Activated naive CD8-positive, alpha-beta T cell treated with anti-CD3 and anti-CD28 coated beads for 36 hours (primary cell): ENCODE measurements at regions not wholly inside any gene's neighbourhood (a gene's known extent, or its start where the extent isn't known, plus 50 kb on each side); places are given as distances from the start of the nearest gene placed in this dataset.

ENCODE experiments used
- DNase-seq: peaks from one replicate; pipeline ENCODE4 v3.0.0; 2021
- H3K27ac Mint-ChIP-seq: one replicate; pipeline ENCODE4 v1.8.0; 2022; ENCODE audit warnings: mild to moderate bottlenecking, moderate library complexity, mixed read lengths
- H3K27me3 Mint-ChIP-seq: one replicate; pipeline ENCODE4 v1.8.0; 2022; ENCODE audit warnings: mild to moderate bottlenecking, mixed read lengths
- H3K36me3 Mint-ChIP-seq: one replicate; pipeline ENCODE4 v1.8.0; 2021; ENCODE audit warnings: mild to moderate bottlenecking, mixed read lengths
- H3K4me1 Mint-ChIP-seq: one replicate; pipeline ENCODE4 v1.8.0; 2021; ENCODE audit warnings: mixed read lengths
- H3K4me3 Mint-ChIP-seq: one replicate; pipeline ENCODE4 v1.8.0; 2022; ENCODE audit warnings: mild to moderate bottlenecking, moderate library complexity, mixed read lengths
- H3K9me3 Mint-ChIP-seq: one replicate; pipeline ENCODE4 v1.8.0; 2022; ENCODE audit warnings: mixed read lengths

DNA sequence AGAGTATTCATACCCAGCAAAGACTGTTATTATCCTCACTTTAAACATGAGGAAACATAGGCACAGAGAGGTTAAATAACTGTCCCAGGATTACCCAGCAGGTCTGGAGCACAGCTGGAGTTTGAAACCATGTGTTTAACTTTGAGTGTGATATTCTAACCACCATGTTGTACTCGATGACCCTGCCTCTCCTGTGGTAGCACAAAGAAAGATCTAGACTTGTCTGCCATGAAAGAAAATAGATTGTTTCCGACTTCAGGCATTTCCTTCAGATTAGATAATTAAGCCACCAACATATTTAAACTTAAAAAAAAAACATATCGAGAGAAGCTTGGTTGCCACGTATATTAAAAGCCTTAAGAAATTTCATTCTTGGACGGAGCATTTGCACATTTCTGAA is 104.6 kb upstream of the RUNX1 start:
- Mint-ChIP-seq H3K27me3 (no peaks in the 10 kb centered on the region), H3K36me3 (peaks cover 11% of the 10 kb centered on the region), H3K9me3 (peaks cover 19% of the 10 kb centered on the region), H3K4me3 (no peak overlapping the region), H3K27ac (no peak overlapping the region), H3K4me1 (peaks cover 32% of the 10 kb centered on the region)
- DNase-seq, result no peak

DNA sequence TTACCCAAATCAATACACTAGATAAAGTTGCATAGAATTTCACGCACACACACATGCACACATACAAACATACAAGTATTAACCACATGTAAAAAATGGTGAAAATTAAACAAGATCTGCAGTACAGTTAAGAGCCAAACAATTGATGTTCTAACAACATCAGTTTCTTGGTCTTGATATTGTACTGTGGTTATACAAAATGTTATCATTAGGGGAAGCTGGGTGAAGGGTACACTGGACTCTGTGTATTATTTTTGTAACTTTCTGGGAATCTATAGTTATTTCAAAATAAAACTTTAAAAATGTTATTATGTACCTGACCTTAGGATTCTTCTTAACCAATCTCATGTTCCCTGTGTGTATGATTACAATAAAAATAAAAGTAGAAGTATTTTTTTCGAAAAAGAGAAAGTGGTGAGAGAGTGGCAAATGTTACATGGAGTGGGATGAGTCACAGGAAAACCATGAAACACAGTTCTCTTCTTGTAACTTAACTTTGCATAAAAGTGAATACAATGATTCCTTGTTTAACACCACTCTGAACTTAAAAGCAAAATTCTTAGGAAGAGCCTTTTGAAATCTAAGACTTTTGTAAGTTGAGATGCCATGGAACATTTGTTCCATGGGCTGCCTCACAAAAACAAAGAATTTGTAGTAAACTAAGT is 101.6 kb upstream of the RUNX1 start:
- Mint-ChIP-seq H3K4me3 (no peak overlapping the region), H3K27me3 (no peaks in the 10 kb centered on the region), H3K9me3 (peaks cover 8% of the 10 kb centered on the region), H3K36me3 (peaks cover 8% of the 10 kb centered on the region), H3K4me1 (peaks cover 44% of the 10 kb centered on the region), H3K27ac (peak overlapping the region; percentile 47)
- no peak for DNase-seq

DNA sequence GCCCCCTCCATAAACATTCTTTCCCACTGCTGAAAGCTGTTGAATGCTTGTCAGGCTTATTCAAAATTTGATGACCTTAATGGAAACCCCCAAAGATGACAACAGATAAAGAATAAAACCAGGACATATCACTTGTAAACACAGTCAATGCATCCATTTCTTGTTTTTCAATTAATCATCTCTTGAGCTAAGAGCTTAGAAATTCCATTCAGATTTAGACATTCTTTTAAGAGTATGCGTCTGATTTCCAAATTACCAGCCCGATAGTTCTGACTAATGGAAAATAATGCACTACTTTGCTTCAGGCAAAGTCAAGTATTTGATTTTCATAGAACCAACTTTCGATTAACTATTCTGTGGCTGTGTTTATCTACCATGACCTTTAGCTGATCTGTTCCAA is 100.6 kb upstream of the RUNX1 start:
- Mint-ChIP-seq H3K27ac (peak overlapping the region; percentile 47), H3K4me1 (peaks cover 47% of the 10 kb centered on the region), H3K27me3 (no peaks in the 10 kb centered on the region), H3K36me3 (peaks cover 8% of the 10 kb centered on the region), H3K9me3 (peaks cover 8% of the 10 kb centered on the region), H3K4me3 (no peak overlapping the region)
- no peak for DNase-seq

DNA sequence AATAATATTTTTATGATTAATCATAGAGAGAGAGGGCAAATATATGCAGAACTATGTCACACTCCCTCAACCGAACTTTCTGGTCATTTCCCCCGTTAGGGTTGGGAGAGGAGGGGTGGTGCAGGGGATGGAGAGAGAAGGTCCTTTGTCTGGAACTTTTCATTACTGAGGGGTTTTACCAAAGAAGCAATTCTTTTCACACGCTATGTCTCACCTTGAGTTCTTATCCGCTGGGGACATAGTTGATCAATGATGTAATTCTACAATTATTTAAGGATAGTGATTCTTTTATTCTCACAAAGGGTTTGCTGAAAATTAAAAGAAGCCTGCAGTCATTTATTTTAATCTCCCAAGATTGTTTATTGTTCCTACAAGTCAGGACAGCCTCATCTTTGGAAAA is 98.3 kb upstream of the RUNX1 start:
- peaks cover 8% of the 10 kb centered on the region for H3K9me3 Mint-ChIP-seq
- no peak for DNase-seq
- H3K27ac Mint-ChIP-seq, result no peak overlapping the region
- H3K27me3 Mint-ChIP-seq, result no peaks in the 10 kb centered on the region
- H3K4me3 Mint-ChIP-seq, result no peak overlapping the region
- H3K36me3 Mint-ChIP-seq, result peaks cover 8% of the 10 kb centered on the region
- peaks cover 47% of the 10 kb centered on the region for H3K4me1 Mint-ChIP-seq

DNA sequence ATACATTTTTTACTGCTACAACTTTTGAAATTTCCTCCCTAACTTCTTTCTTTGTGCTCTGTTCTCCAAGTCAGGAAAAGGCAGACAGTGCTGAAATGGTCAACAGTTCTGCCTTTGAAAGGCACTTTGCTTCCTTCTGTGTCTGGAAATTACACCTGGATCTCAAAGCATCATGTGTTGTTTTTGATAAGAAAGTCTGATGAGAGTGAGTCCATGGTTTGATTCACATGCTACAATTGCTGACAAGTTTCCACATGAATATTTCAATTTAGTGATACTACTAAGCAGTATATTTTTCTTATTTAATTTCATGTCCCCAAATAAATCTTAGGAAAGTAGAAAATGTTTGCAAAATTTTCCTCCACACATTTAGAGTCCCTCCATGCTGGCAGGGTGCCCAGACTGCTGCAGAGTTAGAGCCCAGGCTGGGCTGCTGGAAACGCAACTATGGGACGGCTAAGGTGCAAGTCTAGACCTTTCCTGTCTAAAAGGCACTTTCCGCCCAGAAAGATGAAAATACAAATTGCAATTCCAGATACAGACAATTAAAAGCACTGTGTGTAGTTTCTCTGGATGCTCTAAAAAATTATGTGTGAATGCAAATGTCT is 96.6 kb upstream of the RUNX1 start:
- Mint-ChIP-seq H3K27me3 (no peaks in the 10 kb centered on the region), H3K9me3 (peaks cover 8% of the 10 kb centered on the region), H3K4me1 (peaks cover 34% of the 10 kb centered on the region), H3K36me3 (peaks cover 8% of the 10 kb centered on the region), H3K27ac (no peak overlapping the region), H3K4me3 (no peak overlapping the region)
- DNase-seq, result no peak

DNA sequence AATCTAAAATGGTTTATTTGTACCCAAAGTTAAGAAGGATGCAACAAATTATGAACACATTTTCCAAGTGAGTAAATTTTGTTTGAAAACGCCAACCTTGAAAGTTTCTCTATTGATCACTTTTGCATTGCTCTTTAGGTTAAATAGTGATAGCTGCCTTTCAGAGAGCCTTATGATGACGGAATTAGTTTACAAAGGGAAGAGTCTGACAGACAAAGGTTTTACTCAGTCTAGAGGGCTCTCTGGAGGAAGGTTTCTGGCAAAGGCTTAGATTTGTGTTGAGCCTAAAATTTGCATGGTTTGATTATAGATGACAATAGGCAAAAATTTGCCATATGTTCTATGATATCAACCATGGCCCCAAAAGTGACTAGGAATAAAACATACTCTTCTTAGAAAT is 95.9 kb upstream of the RUNX1 start:
- H3K36me3 Mint-ChIP-seq, result peaks cover 3% of the 10 kb centered on the region
- H3K4me3 Mint-ChIP-seq, result no peak overlapping the region
- peaks cover 34% of the 10 kb centered on the region for H3K4me1 Mint-ChIP-seq
- no peak for DNase-seq
- H3K9me3 Mint-ChIP-seq, result peaks cover 1% of the 10 kb centered on the region
- no peak overlapping the region for H3K27ac Mint-ChIP-seq
- no peaks in the 10 kb centered on the region for H3K27me3 Mint-ChIP-seq

DNA sequence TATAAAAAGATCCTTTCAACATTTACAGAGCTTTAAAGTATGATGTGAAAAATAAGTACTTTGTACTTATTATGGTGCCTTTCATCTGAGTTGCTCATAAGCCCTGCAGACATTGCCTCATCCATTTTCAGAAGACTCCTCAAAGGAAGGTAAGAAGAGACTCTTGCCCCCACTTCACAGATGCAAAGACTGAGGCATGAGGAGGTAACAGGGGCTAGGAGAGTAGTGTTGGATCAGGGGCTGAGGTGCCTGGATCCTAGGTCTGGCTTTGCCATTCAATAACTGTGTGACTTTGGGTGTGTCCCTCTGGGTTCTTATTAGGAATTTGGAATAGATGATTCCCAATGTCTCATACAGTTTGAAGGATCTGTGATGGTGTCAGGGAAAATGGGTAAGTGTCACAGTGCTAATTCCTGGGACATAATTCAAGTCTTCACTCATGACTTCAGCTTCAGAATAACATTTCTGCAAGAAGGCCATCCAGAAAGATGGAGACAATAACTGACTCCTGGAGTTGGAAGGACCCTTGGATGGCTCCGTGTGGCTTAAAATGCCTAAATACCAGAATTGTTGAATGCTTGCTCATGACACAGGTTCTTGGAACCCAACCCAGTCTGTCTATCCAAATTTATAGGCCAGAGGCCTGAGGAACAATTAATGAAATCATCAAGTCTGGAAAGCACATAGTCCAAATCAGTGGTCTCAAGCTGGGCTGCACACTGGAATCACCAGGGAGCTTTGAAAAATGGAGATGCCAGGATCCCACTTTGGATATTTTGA is 93.1 kb upstream of the RUNX1 start:
- no peak overlapping the region for H3K4me3 Mint-ChIP-seq
- no peaks in the 10 kb centered on the region for H3K36me3 Mint-ChIP-seq
- H3K4me1 Mint-ChIP-seq, result peaks cover 26% of the 10 kb centered on the region
- H3K27me3 Mint-ChIP-seq, result no peaks in the 10 kb centered on the region
- no peak overlapping the region for H3K27ac Mint-ChIP-seq
- H3K9me3 Mint-ChIP-seq, result no peaks in the 10 kb centered on the region
- no peak for DNase-seq

DNA sequence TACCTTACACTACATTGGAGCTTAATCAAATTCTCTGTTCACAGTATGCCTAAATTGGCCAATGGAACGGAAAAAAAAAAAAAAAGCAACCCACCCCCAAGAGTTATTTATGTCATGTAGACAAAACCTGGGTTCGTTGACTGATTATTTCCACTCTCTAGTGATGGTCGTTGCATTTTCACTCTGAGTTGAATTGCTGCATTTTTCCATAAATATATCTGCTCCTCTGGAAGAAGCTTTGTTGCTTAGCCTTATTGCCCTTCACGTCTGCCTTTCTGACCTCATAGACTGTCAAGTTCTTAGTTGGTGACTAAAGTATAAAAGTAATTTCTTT is 90.2 kb upstream of the RUNX1 start:
- H3K9me3 Mint-ChIP-seq, result no peaks in the 10 kb centered on the region
- peak overlapping the region; percentile 97 for H3K27ac Mint-ChIP-seq
- DNase-seq, result peak; percentile 10
- no peaks in the 10 kb centered on the region for H3K27me3 Mint-ChIP-seq
- H3K4me1 Mint-ChIP-seq, result peaks cover 24% of the 10 kb centered on the region
- peak overlapping the region; percentile 71 for H3K4me3 Mint-ChIP-seq
- no peaks in the 10 kb centered on the region for H3K36me3 Mint-ChIP-seq

DNA sequence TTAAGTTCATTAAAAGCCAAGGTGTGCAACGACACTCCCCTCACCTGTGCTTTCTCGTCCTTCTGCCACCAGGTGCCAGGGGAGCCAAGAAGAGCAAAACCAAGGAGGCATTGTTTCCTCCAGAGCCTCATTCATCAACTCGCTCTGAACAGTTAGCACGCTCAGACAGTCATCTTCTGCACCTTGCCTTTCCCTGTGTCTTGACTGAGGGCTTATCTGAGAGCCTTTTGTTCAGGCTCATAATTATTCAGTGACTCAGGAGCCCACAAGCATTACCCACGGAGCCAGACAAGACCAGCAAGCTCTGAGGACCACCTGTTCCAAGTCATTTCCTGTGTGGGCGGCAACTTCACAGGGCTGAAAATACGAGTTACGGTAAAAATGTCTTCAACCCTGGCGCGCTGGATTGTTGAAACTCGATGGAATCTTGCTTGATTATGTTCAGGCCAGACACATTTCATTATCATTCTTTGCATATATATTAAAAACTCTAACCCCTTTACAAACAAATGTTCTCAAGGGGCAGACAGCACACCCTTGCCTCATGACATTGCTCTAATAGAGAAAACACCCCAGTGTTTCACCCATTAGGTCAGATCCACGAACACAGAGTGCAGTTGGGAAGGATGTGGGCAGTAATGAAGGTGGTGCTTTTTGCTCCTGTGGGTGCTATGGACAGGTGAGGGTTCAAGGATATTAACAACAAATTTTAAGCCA is 89.7 kb upstream of the RUNX1 start:
- H3K27me3 Mint-ChIP-seq, result no peaks in the 10 kb centered on the region
- peak; percentile 77 for DNase-seq
- no peaks in the 10 kb centered on the region for H3K36me3 Mint-ChIP-seq
- peak overlapping the region; percentile 97 for H3K27ac Mint-ChIP-seq
- no peaks in the 10 kb centered on the region for H3K9me3 Mint-ChIP-seq
- H3K4me1 Mint-ChIP-seq, result peaks cover 26% of the 10 kb centered on the region
- peak overlapping the region; percentile 71 for H3K4me3 Mint-ChIP-seq

DNA sequence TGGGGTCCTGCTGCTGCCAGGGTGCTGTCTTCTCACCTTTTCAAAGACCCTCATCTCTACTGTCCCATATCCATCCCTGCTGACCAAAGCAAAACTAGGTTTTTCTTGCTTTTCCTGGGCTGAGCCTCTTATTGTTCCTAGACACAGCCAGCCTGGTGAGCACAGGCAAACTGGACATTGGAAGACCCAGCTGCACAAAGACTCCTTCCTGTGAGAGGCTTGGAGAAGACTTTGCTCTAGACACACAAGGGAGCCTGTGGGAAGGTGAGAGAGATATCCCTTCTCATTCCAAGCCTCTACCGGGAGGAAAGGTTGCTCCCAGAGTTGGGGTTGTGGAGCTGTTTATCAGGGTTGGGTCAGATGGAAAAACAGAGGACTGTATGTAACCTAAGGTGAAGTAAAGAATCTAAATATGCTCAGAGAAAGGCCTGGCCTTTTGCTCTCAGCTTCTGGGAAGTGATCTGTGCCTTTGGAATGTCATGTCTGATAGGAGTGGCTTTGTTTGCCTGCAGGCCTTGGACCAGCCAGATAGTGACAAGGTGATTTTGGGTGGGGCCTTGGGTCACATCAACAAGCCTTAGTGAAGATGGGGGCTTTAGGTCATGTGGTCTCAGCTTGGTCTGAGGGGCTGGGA is 87.6 kb upstream of the RUNX1 start:
- DNase-seq, result no peak
- H3K4me1 Mint-ChIP-seq, result peaks cover 26% of the 10 kb centered on the region
- H3K36me3 Mint-ChIP-seq, result no peaks in the 10 kb centered on the region
- no peaks in the 10 kb centered on the region for H3K9me3 Mint-ChIP-seq
- H3K27me3 Mint-ChIP-seq, result no peaks in the 10 kb centered on the region
- H3K27ac Mint-ChIP-seq, result no peak overlapping the region
- H3K4me3 Mint-ChIP-seq, result no peak overlapping the region

DNA sequence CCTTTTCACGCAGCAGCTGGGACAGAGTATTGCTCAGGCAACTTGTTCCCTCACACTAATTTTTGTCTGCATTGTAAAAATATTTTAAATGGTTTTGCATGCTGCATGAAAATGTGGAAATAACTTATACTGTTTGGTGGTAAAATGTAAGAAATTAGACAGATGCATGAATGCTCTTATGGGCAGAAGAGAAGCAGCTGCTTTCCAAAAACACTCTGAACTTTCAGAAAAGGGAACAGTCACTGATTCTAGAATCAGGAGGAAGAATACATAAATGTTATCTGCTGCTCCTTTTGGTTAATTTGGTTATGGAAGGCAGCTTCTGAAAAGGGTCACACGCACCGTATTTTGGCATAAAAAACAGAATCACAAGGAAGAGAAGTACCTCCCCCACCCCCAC is 87.0 kb upstream of the RUNX1 start:
- H3K4me3 Mint-ChIP-seq, result no peak overlapping the region
- H3K36me3 Mint-ChIP-seq, result no peaks in the 10 kb centered on the region
- H3K27me3 Mint-ChIP-seq, result no peaks in the 10 kb centered on the region
- H3K9me3 Mint-ChIP-seq, result no peaks in the 10 kb centered on the region
- H3K27ac Mint-ChIP-seq, result no peak overlapping the region
- no peak for DNase-seq
- peaks cover 26% of the 10 kb centered on the region for H3K4me1 Mint-ChIP-seq

DNA sequence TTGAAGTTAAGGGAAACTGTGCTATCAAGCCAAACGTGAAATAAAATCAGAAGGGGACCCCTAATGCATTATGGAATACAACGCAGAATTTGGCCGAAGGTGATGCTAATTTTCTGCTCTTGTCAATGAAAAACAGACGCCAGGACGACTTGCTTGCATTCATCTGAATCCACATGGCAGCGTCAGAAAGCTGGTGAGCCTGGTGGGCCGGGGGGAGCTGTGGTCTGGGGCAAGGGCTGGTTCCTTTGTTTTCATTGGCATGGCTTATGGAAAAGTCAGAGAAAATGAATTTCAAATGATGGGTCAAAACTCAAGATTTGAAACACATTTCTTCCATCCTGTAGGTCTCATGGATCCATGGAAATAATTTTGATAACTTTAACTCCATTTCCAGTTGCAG is 86.4 kb upstream of the RUNX1 start:
- peaks cover 4% of the 10 kb centered on the region for H3K36me3 Mint-ChIP-seq
- H3K27ac Mint-ChIP-seq, result no peak overlapping the region
- peaks cover 1% of the 10 kb centered on the region for H3K9me3 Mint-ChIP-seq
- no peak for DNase-seq
- no peak overlapping the region for H3K4me3 Mint-ChIP-seq
- no peaks in the 10 kb centered on the region for H3K27me3 Mint-ChIP-seq
- H3K4me1 Mint-ChIP-seq, result peaks cover 24% of the 10 kb centered on the region

DNA sequence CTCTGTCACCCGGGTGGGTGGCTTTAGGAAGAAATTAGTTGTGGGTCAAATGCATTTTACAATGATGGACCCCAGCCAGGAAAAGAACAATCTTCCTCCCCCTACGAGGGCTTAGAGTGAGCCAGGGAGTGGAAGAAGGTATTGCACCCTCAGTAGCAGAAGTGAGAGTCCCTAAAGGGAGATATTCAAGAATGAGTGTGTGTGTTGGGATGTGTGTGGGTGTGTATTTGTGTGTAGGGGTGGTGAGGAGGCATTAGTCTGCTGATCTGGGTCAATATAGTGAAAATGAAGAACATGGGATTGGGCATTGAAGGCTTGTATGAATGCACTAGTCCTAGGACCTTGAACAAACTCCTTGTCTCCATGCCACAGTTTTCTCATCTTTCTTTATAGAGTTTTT is 85.2 kb upstream of the RUNX1 start:
- Mint-ChIP-seq H3K4me1 (peaks cover 17% of the 10 kb centered on the region), H3K36me3 (peaks cover 6% of the 10 kb centered on the region), H3K9me3 (peaks cover 5% of the 10 kb centered on the region), H3K27me3 (no peaks in the 10 kb centered on the region), H3K4me3 (no peak overlapping the region), H3K27ac (no peak overlapping the region)
- no peak for DNase-seq

GRCh38 chr21:35128536-35128935 is 79.4 kb upstream of the RUNX1 start:
- Mint-ChIP-seq H3K4me3 (no peak overlapping the region), H3K27me3 (no peaks in the 10 kb centered on the region), H3K4me1 (no peaks in the 10 kb centered on the region), H3K27ac (no peak overlapping the region), H3K36me3 (peaks cover 6% of the 10 kb centered on the region), H3K9me3 (peaks cover 18% of the 10 kb centered on the region)
- no peak for DNase-seq

DNA sequence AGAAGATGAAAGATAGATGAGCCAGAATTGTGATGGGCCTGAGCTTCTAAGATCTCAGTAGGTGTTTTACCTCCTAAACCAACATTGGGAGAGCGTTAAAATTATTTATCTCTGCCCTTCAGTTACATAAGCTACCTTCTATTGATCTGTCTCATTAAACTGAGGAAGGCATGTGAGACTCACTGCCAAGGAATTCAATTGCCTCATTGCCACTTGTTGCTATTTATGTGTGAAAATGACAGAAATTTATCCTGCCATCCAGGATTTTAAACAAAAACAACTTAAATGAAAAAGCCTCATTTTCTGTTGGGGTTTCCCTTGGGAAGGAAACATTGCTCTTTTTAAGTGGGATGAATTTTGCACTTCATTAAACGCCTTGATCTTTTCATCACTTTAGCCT is 78.7 kb upstream of the RUNX1 start:
- DNase-seq, result no peak
- H3K27me3 Mint-ChIP-seq, result no peaks in the 10 kb centered on the region
- H3K4me3 Mint-ChIP-seq, result no peak overlapping the region
- H3K9me3 Mint-ChIP-seq, result peaks cover 23% of the 10 kb centered on the region
- no peak overlapping the region for H3K27ac Mint-ChIP-seq
- peaks cover 6% of the 10 kb centered on the region for H3K36me3 Mint-ChIP-seq
- no peaks in the 10 kb centered on the region for H3K4me1 Mint-ChIP-seq
